Endothelial cell of umbilical vein (primary cell): ENCODE measurements at regions not wholly inside any gene's neighbourhood (a gene's known extent, or its start where the extent isn't known, plus 50 kb on each side); places are given as distances from the start of the nearest gene placed in this dataset.

Experiments
- CTCF ChIP-seq, 2 donors: IDR thresholded peaks; 1 replicate in 1 of 2; 2 replicates in 1 of 2; pipeline ENCODE4 v1.5.1; 2011; ENCODE audit warnings: low read length in 2 of 2, mild to moderate bottlenecking in 2 of 2, moderate library complexity in 2 of 2, control low read depth in 1 of 2, inconsistent platforms in 1 of 2, low read depth in 1 of 2; ENCODE audit not compliant: insufficient read depth in 1 of 2; ENCODE audit errors: extremely low read depth in 1 of 2
- JUN ChIP-seq: IDR thresholded peaks from 2 replicates; pipeline ENCODE4 v1.6.1; 2011; ENCODE audit warnings: borderline replicate concordance, low read depth; ENCODE audit not compliant: insufficient read length, insufficient read depth
- POLR2A ChIP-seq: IDR thresholded peaks from 2 replicates; pipeline ENCODE4 v1.6.1; 2012; ENCODE audit warnings: low read depth, mild to moderate bottlenecking, control low read depth, low read length
- POLR2AphosphoS5 ChIP-seq: IDR thresholded peaks from 2 replicates; pipeline ENCODE4 v1.6.1; 2012; ENCODE audit warnings: low read depth, mild to moderate bottlenecking, control low read depth, low read length, moderate library complexity; ENCODE audit not compliant: insufficient read depth

DNA sequence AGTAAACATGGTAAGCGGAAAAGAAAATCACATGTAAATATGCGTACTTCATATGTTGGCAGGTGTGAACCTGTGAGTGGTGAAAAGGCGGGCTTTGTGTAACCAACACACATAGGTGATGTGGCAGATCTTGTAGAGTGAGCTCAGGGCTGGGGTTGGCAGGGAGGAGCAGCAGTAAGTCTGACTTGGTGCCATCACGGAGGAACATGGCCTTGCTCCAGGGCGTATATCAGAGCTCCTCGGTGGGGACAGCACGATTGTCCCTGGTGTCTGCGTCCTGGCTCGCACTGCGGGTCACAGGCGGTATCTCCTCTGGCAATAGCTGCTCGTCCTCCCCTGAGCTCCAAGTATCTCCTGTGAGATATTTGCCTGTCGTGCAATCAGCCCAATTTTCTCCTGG lies 733.6 kb downstream of the TRIML1 start:
- no peak for TF ChIP-seq CTCF (IDR thresholded peaks at IDR 0.05; ENCODE audit: extremely low read depth in 1 of 2, insufficient read depth in 1 of 2, low read depth in 1 of 2, low read length in 2 of 2)
- TF ChIP-seq POLR2AphosphoS5, result no peak
- no peak for TF ChIP-seq POLR2A
- TF ChIP-seq JUN, result no peak
